ENCODE measurements at regions not wholly inside any gene's neighbourhood (a gene's known extent, or its start where the extent isn't known, plus 50 kb on each side); places are given as distances from the start of the nearest gene placed in this dataset.

DNA sequence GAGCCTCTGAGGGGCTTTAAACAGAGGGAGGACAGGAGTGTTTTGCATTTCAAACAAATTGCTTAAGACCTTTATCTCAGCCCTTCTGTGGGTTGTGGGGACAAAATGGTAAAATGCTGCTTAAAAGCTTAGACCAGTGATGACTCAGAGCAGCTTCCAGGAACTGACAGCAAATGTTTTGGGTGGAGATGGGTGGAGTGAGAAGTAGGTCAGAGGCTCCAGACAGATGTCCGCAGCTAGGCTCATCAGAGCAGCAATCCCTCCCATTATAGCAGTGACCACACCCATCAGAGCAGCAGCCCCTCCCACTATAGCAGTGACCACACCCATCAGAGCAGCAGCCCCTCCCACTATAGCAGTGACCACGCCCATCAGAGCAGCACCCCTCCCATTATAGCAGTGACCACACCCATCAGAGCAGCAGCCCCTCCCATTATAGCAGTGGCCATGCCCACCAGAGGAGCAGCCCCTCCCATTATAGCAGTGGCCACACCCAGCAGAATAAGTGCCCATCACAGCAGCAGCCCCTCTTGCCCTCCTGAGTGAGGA is 532.2 kb downstream of the MATN1 start:
- DNase-seq, result peak; percentile 48

DNA sequence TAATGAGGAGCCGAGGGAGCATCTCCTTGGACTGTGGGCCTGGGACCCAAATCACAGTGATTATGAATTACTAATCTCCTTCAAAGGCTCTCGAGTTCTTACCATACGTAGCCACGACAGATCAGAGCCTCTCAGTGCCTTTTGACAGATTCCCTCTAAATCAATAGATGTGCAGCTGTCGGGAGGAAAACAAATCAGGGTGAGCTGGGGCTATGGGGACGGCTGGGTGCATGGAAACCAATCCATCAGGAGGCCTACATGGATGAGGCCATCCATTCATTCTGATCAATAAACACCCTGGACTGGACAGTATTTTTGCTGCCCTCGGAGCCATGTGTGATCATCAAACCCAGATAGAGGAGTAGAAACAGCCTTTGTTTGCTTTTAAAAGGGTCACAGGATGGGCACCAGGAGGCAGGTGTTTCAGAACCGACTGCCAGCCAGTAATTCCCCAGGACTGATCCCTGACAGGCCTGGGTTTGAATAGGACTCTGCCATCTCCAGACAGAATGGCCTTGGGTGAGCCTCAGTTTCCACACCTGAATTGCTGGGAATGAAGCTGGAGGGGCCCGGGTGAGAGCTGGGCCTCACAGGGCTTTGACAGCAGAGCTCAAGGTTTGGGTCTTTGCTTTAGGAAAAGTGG is 532.8 kb downstream of the MATN1 start:
- no peak for DNase-seq

DNA sequence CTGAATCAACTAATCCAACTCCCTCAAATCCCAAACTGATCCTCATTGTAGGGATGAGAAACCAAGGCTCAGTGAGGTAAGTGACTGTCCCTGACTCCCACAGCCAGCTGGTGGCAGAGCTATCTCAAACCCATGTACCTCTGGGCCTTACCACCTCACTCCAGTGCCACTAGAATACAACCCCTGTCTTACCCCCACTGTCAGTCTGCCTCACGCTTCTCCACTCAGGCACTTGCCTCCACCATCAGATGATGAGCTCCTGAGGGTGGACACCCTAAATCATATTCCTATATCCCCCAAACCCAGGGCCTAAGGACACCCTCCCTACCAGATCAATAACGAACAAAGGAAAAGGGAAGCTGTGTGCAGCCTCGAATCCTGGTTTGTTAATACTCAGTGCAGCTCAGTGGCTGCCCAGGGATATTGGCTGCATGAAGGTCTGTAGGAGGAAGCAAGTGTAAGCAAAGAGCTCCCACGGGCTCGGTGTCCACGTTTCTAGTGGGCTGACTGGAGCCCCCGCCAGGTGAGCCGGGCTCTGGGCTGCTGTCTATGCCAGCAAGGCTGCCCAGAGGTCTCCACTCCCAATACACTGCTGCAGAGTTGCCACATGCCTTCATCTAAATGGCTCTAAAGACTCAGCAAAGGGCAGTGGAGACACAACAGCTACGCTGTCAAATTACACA is 533.4 kb downstream of the MATN1 start:
- no peak for DNase-seq

DNA sequence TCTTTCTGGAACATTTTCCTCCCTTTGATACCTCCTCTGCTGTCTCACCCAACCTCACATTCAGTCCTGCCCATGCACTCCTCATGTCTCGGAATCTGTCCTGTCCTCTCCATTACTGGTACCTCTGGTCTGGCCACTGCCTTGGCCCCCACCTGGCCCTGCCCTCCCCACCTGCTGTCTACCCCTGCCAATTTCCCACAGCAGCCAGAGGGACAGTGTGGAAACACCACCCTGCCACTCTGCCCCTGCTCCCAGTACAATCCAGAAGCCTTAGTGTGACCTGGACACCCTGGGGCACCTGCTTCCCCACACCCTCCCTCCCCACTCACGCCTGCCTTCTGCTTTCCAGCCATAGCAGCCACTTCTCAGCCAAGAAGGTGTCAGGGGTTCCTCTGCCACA is 534.4 kb downstream of the MATN1 start:
- DNase-seq, result no peak

DNA sequence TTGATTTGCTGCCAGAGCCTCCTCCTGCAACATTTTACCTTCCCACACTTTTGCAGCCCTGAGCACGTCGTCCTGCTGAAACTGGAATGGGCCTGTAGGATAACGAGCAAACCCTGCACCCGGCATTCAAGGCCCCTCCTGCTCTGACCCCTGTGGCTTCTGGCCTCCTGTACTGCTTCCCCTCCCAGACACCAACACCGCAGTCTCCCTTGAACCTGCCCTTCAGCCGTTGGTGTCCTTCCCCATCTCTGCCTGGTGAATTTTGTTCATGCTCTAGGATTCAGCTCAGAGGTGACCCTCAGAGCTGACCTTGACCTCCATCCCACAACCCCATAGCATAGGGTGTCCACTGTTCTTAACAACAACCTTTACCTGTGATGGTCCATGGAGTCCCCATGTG is 535.1 kb downstream of the MATN1 start:
- DNase-seq, result no peak

DNA sequence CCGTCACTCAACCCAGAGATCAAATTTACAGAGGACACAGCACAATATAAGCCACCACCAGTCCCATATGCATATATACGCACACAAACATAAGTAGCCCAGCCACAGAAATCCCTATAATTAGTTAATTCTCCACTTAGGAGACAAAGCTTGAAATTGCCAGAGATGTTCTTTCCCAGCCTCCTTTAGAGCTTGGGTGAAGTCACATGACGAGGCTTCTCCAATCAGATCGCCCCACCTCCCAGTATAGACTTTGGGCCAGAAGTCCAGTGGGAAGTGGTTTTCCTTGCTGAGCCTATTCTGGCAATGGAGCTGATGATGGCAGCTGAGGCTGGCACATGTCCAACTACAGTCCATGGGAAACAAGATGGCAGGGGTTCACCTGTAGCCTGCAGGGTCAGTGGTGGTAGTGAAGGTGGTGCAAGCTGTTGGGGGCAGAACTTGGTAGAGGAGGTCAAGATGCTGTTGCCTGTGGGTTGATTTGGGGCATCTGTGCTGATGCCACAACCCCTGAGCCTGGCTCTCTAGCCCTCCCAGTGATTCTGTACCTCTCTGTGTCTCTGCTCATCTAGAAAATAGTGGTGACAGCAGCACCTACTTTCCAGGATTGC is 535.9 kb downstream of the MATN1 start:
- DNase-seq, result no peak

DNA sequence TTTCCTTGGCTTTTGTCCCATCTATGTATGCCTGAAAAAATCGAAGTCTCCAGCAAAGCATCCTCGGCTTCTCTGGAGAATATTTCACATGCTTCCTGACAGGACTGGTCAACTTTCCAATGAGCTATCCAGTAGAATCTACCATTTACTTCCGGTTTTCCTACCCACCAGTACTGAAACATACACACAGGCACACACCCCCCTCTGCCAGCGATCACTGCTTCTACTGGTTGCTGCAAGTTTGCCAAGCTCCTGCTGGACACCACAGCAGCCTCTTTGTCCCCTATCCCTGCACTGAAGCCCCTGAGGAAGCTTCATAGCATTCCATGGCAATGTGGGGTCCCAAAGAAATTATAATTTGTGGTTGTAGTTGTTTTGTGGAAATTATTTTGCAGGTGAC is 536.8 kb downstream of the MATN1 start:
- DNase-seq, result no peak

DNA sequence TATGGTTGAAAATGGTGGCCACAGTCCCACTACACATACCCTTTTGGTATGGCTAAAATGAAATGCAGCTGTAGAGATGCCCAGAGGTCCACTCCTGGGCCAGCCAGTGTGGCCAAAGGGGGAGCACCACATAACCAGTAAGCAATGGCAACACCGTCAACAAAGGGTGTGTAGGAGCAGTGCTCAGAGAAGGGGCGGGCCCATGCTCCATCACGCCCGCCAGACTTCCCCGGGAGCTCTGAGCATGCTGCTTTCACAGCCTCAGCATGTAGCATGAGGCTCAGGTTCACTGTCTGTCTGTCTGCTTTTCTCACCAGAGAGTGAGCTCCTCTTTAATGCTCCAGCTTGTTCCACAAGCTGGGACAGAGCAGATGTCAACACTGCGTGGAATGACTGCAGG is 537.6 kb downstream of the MATN1 start:
- no peak for DNase-seq

DNA sequence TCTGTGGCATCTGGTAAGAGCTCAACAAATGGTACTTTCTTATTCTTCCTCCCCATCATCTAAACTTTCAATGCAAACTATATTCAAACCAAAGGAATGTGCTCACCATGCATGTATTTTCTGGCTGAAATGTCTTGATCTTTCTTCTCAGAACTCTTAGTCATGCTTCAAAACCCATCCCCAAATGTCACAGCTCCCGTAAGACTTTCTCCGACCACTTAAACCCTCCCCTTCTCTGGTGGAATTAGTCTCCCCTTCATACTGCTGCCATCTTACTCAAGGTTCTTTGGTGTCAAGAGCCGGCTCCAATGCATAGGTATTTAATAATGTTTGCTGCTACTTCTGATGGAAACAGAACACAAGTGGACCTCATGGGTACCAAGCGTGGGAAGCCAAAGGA is 538.1 kb downstream of the MATN1 start:
- DNase-seq, result no peak

DNA sequence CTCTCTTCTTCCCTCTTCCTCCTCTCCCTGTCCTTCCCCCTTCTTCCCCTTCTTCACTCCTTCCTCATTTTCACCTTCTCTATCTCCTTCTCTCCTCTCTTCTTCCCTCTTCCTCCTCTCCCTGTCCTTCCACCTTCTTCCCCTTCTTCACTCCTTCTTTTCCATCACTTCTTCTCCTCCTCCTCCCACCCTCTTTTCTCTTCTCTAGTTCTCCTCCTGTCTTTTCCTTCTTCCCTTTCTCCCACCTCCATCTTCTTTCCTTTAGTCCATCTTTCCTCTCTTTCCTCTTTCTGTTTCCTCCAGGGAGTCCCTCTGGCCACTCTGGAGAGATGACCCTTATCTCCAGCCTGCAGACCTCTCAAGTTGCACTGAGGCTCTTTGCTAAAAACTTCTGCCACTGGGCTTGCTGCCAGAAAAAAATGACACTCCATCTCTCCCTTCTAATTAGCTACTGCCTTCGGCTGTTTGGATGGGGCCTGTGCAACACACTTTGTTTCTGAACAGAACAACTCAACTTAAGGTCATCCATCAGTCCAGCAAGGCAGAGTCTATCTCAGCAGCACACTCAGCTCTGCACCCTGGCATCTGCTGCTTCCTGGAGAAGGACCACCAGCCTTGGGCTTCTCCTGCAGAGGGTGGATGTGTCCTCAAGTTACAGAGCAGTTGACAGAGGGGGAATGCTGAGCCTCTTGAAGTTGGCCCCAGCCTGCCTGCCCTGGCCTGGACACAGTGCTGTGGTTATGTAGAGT is 538.8 kb downstream of the MATN1 start:
- DNase-seq, result no peak

DNA sequence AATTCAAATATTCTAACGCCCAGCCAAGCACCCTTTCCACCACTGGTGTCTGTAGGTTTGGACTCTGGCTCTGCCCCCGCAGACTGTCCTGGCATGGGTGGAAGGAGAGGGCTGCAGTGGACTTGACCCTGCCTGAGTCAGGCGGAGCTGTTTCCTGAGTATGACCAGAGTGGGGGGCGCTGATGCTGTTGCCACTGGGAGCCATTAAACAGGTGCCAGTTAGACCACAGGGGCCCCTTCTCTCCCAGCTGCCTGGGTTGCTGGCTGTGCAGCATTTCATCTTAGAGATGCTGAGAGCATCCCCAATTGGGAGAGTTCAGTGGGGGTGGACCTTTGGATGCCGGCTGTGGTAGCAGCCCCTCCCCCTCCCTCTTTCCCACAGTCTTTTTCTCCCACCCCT is 539.5 kb downstream of the MATN1 start:
- no peak for DNase-seq

DNA sequence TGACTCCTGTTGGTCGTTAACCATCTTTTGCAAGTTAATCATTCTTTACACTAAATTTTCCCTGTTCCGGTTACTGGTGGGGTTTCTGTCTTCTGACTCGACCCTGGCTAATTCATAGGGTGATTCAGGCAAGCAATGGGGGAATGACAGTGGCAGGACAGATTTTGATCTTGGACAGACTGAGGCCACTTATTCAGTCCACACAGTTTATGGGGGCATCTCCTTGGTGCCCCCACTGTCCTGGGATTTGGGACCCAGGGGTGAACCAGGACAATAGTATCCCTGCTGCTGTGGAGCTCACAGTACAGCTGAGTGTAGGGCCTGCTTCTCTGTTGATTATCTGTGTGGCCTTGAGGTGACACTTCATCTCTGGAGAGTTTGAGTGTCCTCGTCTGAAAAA is 540.4 kb downstream of the MATN1 start:
- no peak for DNase-seq

DNA sequence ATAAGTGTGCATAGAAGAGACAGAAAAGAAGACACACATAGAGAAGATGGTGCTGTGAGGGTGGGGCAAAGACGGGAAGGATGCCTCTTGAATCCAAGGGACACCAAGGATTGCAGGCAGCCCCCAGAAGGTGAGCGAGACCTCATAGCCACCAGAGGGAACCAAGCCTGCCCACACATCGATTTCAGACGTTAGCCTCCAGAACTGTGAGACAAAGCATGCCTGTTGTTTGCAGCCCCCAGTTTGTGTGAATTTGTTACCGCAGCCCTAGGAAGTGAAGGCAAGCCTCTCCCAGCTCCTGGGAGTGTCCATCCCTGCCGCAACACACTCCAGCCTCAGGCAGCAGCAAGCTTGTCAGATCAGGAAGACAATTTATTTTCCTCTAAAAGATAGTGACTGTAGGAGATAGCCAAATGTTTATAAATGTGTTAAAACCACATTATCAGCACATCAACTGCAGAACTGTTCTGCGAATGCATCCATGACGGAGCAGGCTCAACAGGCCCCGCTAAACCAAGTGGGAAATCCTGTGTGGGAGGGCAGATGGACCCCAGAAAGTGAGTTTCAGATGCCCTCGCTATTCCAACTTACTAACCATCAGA is 543.3 kb downstream of the MATN1 start:
- DNase-seq, result no peak

DNA sequence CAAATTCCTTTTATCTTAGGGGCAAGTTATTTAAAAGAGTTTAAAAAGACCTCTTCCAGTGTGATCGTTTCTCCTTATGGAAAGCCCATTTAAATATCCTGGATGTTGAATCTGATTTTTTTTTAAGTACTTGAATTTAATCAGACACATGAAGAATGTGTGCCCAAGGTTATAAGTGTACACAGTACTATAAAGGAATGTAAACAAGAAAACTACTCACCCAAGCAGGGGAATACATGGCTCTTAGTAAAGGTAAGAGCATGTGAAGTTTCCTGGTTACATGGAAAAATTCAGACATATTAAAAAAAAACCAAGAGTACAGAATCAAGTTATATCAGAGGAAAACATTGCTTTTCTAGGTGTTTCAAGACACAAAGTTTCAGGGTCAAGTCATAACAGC is 546.9 kb downstream of the MATN1 start:
- DNase-seq, result no peak

DNA sequence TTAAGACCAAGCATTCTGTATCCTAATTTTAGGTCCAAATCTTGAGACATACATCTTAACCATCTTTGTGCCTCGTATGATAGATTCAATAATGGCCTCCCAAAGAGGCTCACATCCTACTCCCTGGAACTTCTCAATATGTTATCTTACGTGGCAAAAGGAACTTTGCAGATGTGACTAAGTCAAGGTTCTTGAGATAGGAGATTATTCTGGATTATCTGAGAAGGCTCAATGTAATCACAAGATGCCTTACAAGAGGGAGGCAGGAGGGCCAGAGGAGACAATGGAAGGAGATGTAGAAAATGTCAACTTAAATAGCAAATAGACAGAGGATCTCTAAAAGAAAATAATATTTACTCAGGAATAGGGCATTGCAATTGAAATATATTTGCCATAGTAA is 548.9 kb downstream of the MATN1 start:
- DNase-seq, result no peak

DNA sequence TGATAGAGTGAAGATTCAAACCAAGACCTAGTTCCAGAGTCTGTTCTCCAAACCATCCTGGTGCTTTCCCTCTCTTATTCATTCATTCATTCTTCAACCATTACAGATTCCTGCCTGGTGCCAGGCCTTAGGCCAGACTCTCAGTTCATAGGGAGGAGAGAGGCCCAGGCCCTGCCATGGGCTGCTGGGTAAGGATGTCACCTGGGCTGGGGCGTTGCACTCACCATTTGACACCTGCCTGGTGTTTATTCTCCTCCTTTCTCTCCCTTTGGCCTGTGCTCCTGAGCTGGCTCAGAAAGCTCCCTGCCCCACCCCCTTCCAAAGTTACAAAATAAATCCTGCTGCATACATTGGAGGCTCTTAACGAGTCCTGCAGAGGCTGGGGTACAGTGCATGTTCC is 549.8 kb downstream of the MATN1 start:
- no peak for DNase-seq

DNA sequence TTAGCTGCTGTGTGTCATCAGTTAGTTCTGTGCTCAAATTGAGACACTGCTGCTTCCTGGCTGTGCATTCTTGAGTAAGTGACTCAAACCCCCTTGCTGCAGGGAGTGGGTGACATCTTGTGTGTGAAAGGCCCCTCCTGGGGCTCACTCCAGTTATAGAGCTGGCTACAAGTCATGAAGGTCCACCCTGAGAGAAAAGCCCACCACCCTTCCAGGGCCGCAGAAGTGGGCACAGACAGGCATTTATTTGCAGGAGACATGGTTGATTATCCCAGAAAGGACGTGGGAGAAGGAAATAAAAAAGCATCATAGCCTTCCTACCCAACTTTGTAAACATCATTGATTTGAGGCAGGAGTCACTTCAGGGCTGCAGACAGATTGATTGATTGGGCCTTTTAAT is 550.6 kb downstream of the MATN1 start:
- DNase-seq, result no peak

DNA sequence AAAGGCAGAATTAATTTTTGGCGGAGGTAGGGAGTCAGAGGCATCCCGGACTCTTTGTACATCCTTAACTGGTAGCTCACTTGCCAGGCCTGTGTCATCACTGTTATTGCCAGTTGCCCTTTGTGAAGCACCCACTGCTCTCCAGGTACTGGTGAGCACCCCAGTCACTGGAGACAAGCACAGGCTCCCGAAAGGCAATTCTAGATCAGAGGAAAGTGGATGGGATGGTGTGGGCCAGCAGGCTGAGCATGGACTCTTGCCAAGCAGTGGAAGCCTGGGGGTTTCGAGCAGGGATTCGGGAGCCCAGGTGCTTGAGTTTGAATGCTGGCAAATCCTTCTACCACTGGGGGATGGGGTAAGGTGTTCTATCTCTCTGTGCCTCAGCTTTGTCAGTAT is 551.1 kb downstream of the MATN1 start:
- no peak for DNase-seq

DNA sequence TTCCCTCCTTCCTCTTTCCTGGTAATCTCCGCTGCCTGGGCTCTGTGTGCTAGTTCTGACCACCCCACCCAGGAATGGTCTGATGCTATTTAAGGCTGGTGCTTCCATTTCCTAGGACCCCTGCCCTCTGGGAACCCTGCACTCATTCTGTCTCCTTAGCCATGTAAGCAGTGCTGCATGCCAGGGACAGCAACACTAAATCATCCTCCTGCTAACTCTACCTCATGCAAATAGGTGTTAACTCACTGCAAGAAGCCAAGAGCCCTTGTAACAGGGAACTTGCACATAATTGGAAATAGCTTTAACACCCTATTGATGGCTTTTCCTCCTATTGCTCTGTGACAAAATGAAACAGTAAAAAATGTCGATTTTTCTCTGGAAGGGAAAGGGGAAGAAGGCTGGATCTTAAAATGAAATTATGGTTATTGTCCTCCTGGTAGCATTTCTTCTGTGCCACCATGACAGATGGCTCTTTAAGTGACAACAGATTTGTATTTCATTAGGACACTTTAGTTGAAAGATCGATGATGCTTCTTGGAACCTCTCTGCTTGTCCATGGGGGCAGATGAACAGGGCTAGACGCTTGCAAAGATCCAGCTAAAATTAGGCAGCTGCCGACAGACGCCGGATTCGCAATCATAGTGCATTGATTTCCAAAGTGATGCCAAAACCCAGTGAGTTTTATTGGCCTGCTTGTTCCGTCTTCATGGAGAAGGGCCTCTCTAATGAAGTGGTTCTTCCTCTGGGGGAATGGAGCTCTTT is 551.7 kb downstream of the MATN1 start:
- DNase-seq, result no peak

DNA sequence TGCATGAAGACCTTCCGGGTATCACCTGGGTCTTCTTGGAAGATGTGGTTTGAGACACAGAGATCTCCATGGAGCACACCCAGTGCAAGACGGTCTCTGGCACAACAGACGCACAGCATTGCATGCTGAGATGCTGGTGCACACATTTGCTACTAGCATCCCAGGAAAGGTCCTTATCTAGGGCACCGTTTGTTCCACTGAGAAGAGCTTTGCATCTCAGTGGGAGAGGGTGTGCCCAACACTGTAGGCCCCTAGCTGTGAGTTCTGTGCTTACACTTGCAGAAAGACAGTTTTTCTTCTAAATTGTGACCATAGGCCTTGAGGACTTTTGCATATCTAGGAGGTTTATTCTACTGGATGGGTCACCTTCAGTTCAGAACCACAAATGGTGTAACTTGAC is 554.1 kb downstream of the MATN1 start:
- no peak for DNase-seq

DNA sequence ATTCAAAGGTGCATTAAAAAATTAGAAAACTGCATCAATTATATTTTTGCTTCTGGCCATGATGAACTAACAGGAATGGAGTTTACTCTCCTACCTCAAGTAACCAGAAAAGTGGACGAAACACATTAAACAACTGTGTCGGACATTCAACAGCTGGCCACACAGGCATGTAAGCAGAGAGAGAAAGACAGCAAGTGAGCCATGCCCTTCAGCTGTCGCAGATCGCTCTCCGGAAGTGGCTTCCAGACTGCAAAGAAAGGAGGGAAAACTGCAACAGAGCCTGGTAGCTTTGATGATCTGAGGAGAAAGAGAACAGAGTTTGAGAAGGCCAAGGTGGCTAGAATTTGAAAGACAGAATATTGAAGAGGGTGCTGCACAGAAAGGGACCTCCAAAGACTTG is 557.2 kb downstream of the MATN1 start:
- no peak for DNase-seq

DNA sequence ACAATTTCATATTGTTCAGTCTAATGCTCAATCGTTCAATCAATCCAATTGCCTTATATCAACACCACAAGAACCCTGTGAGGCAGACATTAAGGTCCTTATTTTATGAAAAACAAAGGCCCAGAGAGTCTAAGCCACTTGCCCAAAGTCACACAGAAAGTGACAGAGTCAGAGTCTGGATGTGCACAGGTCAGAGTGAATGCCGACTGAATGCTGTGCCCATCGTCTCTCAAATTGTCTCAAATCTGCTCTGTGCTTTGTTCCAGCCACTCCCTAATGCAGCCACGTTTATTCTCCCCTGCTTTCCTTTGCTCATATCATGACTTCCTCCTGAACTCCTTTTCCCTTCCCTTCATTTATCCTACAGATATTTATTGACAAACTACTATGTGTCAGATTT is 558.3 kb downstream of the MATN1 start:
- DNase-seq, result no peak

DNA sequence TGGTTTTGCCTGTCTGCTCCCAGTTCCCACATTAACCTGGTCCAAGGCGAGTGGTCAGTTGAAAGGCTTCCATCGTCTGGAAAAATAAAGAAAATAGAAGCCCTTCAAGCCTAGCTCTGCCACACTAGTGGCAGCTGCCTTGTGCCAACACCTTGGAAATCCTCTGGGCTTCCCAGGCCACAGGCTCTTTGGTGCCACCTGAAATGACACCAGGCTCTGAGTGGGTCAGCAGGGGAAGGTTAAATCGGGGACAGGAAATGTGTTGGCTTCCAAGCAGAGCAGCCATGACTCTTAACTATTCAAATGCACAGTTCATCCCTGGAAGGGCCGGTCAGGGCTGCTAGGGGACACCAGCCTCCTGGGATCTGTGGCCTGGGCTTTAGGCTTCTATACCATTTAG is 558.7 kb downstream of the MATN1 start:
- DNase-seq, result no peak

Measured in DMS153 (cell line).